ENCODE measurements at regions not wholly inside any gene's neighbourhood (a gene's known extent, or its start where the extent isn't known, plus 50 kb on each side); places are given as distances from the start of the nearest gene placed in this dataset.
A peak's percentile ranks its signal among the peaks of the same experiment; 100 is the strongest.

DNA sequence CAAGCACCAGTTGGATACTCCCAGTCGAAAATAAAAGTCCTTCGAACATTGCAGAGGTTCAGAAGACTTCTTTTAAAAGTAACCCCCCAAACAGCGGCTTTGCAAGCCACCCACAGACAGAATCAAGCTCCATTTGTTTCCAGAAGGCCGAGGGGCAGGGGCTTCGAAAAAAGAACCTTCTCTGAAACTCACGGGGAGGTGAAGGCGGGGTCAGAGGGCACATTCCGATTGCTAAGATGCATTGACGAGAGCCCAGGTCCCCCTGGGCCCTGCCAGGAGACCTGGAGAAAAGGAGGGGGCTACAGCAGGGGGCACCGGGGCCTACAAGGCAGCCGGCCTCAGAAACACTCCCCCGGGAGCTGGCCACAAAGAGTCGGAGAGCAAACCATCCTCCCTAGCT is 306.8 kb downstream of the MN1 start:
- no peaks in the 10 kb centered on the region; the same call in 1 of the 2 replicates for H3K27me3 ChIP-seq (ENCODE audit: control insufficient read depth, insufficient read depth, low read length)
- no peaks in the 10 kb centered on the region for H3K36me3 ChIP-seq (replicated peaks; ENCODE audit: control insufficient read depth, insufficient read depth, low read length)
- peak; percentile 79 for DNase-seq
- no peak overlapping the region for H3K4me3 ChIP-seq (ENCODE audit: insufficient read depth, low read depth, low read length)

DNA sequence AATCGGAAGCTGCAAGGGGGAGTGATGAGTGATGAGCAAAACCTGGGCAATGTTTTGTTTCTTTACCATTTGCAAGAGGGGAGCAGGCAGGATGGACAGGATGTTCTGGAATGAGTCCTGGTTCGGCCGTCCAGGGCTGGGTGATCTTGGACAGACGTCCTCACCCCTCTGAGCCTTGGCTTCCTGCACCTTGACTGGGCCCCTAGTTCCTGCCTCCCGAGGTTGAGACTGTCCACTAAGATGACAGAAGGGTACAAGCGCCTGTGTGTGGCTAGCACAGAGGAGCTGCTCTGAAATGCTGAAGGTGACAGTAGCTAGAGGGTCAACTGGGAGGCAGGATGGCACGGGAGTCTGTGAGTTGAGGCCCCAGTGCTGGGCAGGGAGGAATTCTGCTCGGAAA is 306.2 kb downstream of the MN1 start:
- Histone ChIP-seq H3K4me3 (ENCODE audit: insufficient read depth, low read depth, low read length) (no peak overlapping the region), H3K27me3 (ENCODE audit: control insufficient read depth, insufficient read depth, low read length) (no peaks in the 10 kb centered on the region; the same call in 1 of the 2 replicates), H3K36me3 (replicated peaks; ENCODE audit: control insufficient read depth, insufficient read depth, low read length) (no peaks in the 10 kb centered on the region)
- DNase-seq: no peak

DNA sequence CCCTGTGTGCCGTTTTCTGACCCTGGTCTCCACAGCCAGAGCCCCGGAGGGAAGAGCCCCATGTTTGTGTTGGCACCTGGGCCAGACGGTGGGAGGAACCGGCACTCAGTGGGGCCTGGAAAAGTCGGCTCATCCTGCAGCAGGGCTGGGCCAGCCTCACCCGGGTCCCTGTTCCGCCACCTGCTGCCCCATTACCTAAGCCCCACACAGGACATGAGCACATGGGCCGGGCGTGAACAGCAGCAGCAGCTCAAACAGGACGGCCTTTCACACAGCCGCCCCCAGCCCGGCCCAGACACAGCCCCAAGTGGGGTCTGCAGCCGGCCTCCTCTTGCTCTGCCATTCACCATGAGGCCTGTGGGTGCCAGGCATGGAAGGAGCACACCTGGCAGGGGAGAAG is 302.4 kb downstream of the MN1 start:
- H3K27me3 ChIP-seq (ENCODE audit: control insufficient read depth, insufficient read depth, low read length): no peaks in the 10 kb centered on the region; the same call in 1 of the 2 replicates
- H3K36me3 ChIP-seq (replicated peaks; ENCODE audit: control insufficient read depth, insufficient read depth, low read length): no peaks in the 10 kb centered on the region
- DNase-seq: no peak
- no peak overlapping the region for H3K4me3 ChIP-seq (ENCODE audit: insufficient read depth, low read depth, low read length)

DNA sequence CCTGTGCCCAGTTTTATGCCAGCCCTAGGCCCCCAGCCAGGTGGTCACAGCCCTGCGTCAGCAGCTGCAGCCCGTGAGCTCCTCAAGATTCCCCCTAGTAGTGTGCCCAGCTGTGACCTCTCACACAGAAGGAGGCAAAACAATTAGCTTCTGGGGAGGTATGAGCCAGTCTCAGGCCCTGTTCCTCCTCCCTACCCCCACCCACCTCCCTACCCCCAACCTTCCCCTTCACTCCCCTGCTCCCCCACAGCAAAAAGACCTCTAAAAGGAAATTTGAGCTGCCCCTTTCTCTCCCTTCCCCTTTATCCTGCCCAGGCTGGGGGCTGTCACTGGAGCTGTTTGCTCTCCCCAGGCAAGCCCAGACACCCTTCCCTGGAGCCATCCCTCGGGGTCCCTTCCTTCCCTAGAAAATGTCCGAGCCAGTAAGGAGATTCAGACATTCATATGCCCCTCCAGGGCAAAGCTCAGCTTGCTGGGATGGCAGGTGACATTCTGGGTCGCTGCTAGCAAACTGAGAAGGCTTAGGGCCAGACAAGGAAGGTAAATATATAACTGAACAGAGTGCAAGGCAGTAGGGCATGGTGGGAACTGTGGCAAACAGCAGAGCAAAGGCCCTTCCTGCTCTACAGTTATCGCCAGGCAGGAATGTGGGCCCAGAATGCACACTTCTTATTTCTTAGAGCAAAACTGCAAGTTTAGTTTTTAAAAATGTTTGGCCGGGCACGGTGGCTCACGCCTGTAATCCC is 300.2 kb downstream of the MN1 start:
- Histone ChIP-seq H3K4me3 (ENCODE audit: insufficient read depth, low read depth, low read length) (no peak overlapping the region), H3K36me3 (replicated peaks; ENCODE audit: control insufficient read depth, insufficient read depth, low read length) (no peaks in the 10 kb centered on the region), H3K27me3 (ENCODE audit: control insufficient read depth, insufficient read depth, low read length) (peaks cover 4% of the 10 kb centered on the region; the same call in 1 of the 2 replicates)
- peak; percentile 73 for DNase-seq

DNA sequence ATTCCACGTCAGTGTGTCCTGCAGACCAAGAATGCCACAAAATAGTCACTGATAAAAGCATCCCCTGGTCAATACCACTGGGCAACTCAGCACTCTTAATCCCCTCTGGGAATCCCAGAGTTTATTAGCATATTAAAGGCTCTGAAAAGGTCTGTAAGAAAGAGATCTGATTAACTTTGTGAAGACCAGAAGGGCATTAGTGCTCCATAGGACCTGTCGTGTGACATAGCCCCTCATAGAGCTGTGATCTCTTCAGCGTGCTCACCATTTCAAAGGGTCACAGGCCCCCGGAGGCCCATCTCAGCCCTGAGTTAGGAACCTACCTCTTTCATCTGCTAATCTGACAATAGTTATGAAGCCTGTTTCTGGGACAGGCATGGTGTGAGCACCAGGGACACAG is 299.2 kb downstream of the MN1 start:
- peaks cover 4% of the 10 kb centered on the region; the same call in 1 of the 2 replicates for H3K27me3 ChIP-seq (ENCODE audit: control insufficient read depth, insufficient read depth, low read length)
- H3K4me3 ChIP-seq (ENCODE audit: insufficient read depth, low read depth, low read length): no peak overlapping the region
- no peaks in the 10 kb centered on the region for H3K36me3 ChIP-seq (replicated peaks; ENCODE audit: control insufficient read depth, insufficient read depth, low read length)
- DNase-seq: peak; percentile 61

DNA sequence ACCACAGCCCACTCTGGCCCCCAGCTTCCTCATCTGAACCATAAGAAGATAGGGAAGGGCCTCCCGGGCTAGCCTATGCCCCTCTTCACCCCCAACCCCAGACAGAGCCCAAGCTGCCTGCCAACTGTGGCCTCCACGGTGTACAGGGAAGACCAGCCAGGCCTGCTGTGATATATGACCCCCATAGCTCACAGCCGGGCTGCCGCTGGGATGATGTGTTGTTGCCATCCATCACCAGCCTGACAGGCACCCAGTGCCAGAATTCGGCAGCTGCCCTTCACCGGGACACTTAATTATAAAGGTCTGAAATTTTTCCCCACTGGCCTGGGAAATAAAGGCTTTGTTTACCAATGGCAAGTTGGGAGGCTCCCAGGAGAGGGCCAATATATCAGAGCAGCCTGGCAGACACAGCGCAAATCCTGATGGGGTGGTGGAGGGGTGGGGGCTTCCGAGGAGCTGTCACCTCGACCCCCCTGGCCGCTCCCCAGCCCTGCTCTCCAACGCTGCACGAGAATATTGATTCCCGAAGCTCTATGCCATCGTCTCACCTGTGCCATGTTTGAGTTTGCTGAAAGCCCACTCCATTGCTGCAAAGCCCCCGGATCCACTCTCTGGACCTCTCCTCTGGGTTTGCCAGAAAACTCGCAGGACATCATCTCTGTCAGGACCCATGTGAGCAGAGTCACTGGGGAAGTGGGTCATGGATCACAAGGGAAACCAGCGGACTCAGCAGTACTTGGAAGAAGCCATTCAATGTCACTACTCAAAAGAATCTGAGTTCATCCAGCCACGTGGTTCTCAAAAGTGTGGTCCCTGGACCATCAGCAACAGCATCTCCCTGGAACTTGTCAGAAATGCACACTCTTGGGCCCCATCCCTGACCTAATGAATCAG is 296.9 kb downstream of the MN1 start:
- Histone ChIP-seq H3K4me3 (ENCODE audit: insufficient read depth, low read depth, low read length) (no peak overlapping the region), H3K36me3 (replicated peaks; ENCODE audit: control insufficient read depth, insufficient read depth, low read length) (no peaks in the 10 kb centered on the region), H3K27me3 (ENCODE audit: control insufficient read depth, insufficient read depth, low read length) (peaks cover 4% of the 10 kb centered on the region; the same call in 1 of the 2 replicates)
- DNase-seq: no peak

DNA sequence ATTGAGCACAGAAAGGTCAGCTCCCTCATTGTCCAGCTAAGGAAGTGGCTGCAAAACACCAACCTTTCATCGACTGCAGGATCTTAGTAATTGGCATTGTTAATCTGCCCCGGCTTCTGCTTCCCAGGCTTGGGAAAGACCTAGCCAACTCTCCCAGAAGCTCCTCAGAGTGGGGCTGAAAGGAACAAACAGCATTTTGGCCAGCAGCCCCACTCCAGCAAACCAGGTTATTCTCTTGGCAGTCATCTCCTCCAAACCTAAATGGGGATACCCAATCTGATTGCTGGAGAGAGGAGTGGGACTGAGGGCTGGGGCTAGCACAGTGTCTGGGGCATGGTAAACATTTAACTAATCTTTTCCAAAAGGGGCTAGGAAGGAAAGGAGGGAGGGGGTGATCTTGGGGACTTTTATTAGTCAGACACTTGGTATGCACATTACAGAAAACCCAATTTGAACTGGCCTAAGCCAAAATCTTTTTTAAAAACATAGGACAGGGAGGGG is 294.4 kb downstream of the MN1 start:
- DNase-seq: no peak
- H3K36me3 ChIP-seq (replicated peaks; ENCODE audit: control insufficient read depth, insufficient read depth, low read length): no peaks in the 10 kb centered on the region
- H3K27me3 ChIP-seq (ENCODE audit: control insufficient read depth, insufficient read depth, low read length): peaks cover 4% of the 10 kb centered on the region; the same call in 1 of the 2 replicates
- H3K4me3 ChIP-seq (ENCODE audit: insufficient read depth, low read depth, low read length): no peak overlapping the region

DNA sequence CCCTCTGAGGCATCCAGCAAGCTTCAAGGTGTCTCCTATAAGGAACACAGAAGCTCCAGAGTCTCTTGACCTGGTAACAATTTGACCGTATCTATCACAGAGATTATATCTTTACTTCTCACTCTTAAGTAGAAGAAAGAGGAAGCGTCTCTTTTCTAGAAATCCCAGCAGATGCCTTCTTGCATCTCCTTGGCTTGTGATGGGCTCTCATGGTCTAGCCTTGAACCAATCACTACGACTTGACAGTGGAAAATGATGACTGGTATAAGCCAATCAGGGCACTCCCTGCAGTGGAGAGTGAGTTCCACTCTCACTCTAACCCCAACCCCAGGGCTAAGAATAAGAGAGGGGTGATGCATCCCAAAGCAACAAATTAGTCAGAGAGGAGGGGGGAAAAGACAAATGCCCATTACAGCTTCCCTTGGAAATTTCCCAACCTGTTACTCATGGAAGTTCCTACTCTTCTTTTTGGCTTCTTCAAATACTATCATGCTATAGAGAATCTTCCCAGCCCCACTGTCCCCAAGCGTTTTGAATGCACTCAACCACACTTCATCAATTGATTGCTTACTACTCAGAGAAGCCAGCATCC is 293.5 kb downstream of the MN1 start:
- H3K36me3 ChIP-seq (replicated peaks; ENCODE audit: control insufficient read depth, insufficient read depth, low read length): no peaks in the 10 kb centered on the region
- H3K27me3 ChIP-seq (ENCODE audit: control insufficient read depth, insufficient read depth, low read length): peaks cover 4% of the 10 kb centered on the region; the same call in 1 of the 2 replicates
- DNase-seq: no peak
- no peak overlapping the region for H3K4me3 ChIP-seq (ENCODE audit: insufficient read depth, low read depth, low read length)

DNA sequence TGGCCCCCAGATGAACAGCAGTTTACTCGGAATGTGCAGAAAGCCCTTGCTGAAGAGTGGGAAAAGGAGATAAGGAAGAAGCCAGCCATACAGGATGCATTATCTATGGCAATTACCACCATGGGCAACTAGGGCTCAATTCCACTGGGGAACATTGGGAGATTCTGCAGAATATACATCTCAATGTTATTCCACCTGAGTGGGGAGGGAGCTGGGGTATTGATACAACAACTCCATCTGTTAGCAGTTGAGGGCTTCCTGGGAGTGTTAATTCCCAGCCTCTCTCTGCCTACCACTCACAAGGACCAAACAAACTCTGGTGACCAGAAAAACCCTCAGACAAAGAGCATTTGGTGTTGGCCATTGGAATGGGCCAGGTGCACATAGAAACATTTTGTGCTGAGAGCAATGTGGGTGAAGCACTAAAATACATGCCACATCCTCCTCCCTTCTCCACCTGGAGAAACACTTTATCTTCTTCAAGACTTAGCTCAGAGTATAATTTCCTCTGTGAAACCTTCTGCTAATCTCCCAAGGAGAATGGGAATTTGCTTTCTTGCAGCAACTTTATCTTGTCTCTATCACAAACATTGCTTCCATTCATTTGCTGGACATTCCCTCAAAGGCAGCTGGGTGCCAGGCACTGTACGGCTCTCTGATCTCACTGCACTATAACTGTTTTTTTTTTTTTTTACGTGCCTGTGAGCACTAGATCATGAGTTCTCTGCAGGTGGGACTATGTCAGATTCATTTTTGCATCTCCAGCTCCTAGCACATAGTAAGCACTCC is 292.2 kb downstream of the MN1 start:
- no peak for DNase-seq
- peaks cover 4% of the 10 kb centered on the region; the same call in 1 of the 2 replicates for H3K27me3 ChIP-seq (ENCODE audit: control insufficient read depth, insufficient read depth, low read length)
- no peak overlapping the region for H3K4me3 ChIP-seq (ENCODE audit: insufficient read depth, low read depth, low read length)
- no peaks in the 10 kb centered on the region for H3K36me3 ChIP-seq (replicated peaks; ENCODE audit: control insufficient read depth, insufficient read depth, low read length)

DNA sequence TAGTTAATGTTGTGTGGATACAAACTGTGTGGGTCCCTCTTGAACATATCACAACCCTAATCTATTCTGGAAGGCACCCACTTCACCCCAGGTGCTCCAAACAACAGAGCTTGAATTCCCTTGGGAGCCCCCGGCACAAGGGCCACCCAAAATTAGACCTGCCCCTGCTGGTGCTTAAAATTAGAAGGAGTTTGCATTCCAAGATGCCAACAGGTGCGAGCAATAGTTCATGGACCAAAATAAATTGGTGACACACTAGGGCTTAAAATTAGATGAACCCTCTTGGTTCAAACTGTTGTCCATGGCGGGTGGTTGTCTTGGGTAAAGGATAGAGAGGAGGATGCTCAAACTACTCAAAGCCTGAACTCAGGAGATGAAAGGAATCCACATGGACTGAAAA is 291.5 kb downstream of the MN1 start:
- DNase-seq: no peak

DNA sequence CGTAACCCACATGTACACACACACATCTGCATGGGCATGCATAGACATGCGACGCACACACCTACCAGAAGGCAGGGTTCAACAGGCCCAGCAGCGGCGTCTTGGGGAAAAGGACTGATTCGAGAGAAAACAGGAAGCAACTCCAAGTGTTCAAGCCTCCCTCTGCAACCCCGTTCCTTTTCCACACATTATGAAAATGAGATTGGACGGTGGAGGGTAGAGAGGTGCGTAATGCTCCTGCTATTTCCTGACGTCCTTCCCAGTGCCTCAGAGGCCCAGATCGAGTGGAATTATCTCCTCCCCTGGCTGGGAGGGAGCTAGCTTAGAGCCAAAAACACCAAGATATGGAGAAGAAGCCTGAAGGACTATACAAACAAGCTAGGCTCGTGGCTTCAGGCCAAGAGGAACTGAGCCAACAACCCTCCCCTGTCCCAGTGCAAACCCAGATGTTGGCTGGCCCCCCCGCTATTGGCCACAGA is 289.2 kb downstream of the MN1 start:
- Histone ChIP-seq H3K4me3 (ENCODE audit: insufficient read depth, low read depth, low read length) (no peak overlapping the region), H3K36me3 (replicated peaks; ENCODE audit: control insufficient read depth, insufficient read depth, low read length) (no peaks in the 10 kb centered on the region), H3K27me3 (ENCODE audit: control insufficient read depth, insufficient read depth, low read length) (no peaks in the 10 kb centered on the region)
- DNase-seq: no peak

More for the DNA sequence above, 291.5 kb downstream of the MN1 start:
- Histone ChIP-seq H3K27me3 (ENCODE audit: control insufficient read depth, insufficient read depth, low read length) (peaks cover 4% of the 10 kb centered on the region; the same call in 1 of the 2 replicates), H3K36me3 (replicated peaks; ENCODE audit: control insufficient read depth, insufficient read depth, low read length) (no peaks in the 10 kb centered on the region), H3K4me3 (ENCODE audit: insufficient read depth, low read depth, low read length) (no peak overlapping the region)

DNA sequence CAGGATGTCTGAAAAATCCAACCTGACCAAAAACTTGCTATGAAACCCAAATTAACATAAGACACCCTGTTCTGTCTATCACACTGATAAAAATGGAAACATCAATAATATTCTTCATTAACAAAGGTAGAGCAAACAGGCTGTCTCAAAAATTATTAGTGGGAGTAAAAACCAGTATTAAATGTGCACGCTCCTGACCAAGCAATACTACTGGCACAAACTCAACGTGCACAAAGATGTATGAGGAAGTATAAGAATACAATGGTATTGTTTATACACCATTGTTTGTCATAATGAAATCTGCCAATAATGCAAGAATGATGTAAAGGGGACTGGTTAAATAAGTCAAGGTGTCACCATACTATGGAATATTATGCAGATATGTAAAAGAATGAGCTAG is 288.5 kb downstream of the MN1 start:
- Histone ChIP-seq H3K4me3 (ENCODE audit: insufficient read depth, low read depth, low read length) (no peak overlapping the region), H3K27me3 (ENCODE audit: control insufficient read depth, insufficient read depth, low read length) (no peaks in the 10 kb centered on the region), H3K36me3 (replicated peaks; ENCODE audit: control insufficient read depth, insufficient read depth, low read length) (no peaks in the 10 kb centered on the region)
- no peak for DNase-seq

DNA sequence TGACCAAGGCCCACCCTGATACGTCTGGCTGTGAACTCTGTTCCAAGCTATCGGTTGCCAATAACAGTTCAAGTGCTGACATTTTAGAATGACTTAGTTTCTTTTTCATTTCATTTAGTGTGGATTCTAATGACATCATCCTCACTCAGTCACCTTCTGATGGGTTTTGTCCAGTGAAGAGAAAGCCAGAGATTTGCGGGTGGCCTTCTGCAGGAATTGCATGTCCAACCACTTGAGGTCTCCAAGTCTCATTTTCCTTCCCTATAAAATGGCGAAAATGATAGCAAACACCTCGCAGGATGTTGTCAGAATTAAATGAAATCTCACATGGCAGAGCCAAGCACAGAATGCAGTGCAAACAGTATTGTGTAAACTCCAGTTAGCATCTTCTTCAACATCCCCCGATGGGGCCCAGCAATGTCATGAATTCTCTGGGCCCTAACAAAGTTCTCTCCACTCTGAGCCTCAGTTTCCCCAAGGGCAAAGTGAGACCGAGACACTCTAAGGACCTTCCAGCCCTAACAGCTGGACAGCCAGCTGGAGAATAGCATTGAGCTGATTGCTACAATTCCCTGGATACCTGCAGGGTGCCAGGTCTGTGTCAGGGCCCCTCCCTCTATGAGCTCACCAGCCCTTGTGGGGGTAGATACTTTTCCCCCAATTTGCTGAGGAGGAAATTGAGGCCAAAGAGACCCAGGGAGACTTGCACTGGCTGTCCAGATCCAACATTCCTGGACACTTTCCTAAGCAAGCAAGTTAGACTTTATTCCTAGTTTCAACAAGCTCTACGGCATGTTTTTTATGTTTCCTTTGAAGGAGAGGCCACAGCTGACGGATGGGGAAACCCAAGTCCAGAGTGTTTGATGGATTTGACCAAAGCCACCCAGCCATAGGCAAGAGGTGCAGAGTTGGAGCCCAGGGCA is 286.7 kb downstream of the MN1 start:
- H3K27me3 ChIP-seq (ENCODE audit: control insufficient read depth, insufficient read depth, low read length): no peaks in the 10 kb centered on the region
- H3K36me3 ChIP-seq (replicated peaks; ENCODE audit: control insufficient read depth, insufficient read depth, low read length): no peaks in the 10 kb centered on the region
- H3K4me3 ChIP-seq (ENCODE audit: insufficient read depth, low read depth, low read length): no peak overlapping the region
- DNase-seq: no peak

Data from H7 (cell line).